Sigmoid colon (tissue), 3 donors: ENCODE measurements at regions not wholly inside any gene's neighbourhood (a gene's known extent, or its start where the extent isn't known, plus 50 kb on each side); places are given as distances from the start of the nearest gene placed in this dataset.

Source experiments
- CTCF ChIP-seq, 4 experiments: fragments of 450-650 bp in 3 of 4; fragments of 200-600 bp in 1 of 4; IDR thresholded peaks; one replicate each; pipeline ENCODE4 v1.5.1; 2016 to 2019; ENCODE audit warnings: antibody characterized with exemption in 4 of 4, mild to moderate bottlenecking in 3 of 4, moderate library complexity in 2 of 4
- POLR2A ChIP-seq, 2 donors: fragments of 450-650 bp; IDR thresholded peaks; one replicate each; pipeline ENCODE4 v1.6.1; 2016; ENCODE audit warnings: antibody characterized with exemption in 2 of 2, mild to moderate bottlenecking in 2 of 2, moderate library complexity in 2 of 2

GRCh38 chrX:142663330-142664095, 362.2 kb upstream of the SPANXN4 start:
- no peak for TF ChIP-seq CTCF (IDR thresholded peaks at IDR 0.05)
- TF ChIP-seq POLR2A (IDR thresholded peaks at IDR 0.05), result no peak
